ENCODE measurements at regions not wholly inside any gene's neighbourhood (a gene's known extent, or its start where the extent isn't known, plus 50 kb on each side); places are given as distances from the start of the nearest gene placed in this dataset.

DNA sequence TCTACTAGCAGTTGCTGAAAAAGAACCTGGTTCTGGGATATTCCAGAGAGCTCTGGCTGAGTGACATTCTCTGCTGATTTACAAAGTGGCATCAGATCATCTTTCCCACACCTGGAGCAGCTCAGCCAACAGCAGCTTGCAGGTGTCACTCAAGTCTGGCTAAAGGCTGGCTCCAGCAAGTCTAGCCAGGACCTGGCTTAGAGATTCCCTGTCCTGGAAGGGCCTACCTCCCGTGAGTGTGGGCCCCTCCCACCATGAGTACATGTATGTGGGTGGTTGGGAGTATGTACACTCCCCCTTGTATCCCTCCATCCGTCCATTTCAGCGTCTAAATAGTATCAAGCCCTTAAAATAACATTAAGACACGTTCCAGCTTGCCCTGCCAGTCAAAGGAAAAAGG, 539.3 kb upstream of the ID4 start:
- TF ChIP-seq POLR2AphosphoS2 (IDR thresholded peaks at IDR 0.05; ENCODE audit: low read depth, low read length) (no peak), RCOR1 (conservative IDR thresholded peaks at IDR 0.05; ENCODE audit: low read depth, low read length) (no peak), POLR2AphosphoS5 (IDR thresholded peaks at IDR 0.05; ENCODE audit: low read length) (no peak)
- TF ChIP-seq, protein P1, sequence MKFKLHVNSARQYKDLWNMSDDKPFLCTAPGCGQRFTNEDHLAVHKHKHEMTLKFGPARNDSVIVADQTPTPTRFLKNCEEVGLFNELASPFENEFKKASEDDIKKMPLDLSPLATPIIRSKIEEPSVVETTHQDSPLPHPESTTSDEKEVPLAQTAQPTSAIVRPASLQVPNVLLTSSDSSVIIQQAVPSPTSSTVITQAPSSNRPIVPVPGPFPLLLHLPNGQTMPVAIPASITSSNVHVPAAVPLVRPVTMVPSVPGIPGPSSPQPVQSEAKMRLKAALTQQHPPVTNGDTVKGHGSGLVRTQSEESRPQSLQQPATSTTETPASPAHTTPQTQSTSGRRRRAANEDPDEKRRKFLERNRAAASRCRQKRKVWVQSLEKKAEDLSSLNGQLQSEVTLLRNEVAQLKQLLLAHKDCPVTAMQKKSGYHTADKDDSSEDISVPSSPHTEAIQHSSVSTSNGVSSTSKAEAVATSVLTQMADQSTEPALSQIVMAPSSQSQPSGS (IDR thresholded peaks at IDR 0.05; ENCODE audit: low read length): no peak
- TF ChIP-seq, protein P2, sequence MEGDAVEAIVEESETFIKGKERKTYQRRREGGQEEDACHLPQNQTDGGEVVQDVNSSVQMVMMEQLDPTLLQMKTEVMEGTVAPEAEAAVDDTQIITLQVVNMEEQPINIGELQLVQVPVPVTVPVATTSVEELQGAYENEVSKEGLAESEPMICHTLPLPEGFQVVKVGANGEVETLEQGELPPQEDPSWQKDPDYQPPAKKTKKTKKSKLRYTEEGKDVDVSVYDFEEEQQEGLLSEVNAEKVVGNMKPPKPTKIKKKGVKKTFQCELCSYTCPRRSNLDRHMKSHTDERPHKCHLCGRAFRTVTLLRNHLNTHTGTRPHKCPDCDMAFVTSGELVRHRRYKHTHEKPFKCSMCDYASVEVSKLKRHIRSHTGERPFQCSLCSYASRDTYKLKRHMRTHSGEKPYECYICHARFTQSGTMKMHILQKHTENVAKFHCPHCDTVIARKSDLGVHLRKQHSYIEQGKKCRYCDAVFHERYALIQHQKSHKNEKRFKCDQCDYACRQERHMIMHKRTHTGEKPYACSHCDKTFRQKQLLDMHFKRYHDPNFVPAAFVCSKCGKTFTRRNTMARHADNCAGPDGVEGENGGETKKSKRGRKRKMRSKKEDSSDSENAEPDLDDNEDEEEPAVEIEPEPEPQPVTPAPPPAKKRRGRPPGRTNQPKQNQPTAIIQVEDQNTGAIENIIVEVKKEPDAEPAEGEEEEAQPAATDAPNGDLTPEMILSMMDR (IDR thresholded peaks at IDR 0.05 in 2 of 3, conservative IDR thresholded peaks at IDR 0.05 in 1 of 3; ENCODE audit: control insufficient read depth in 2 of 3, extremely low read depth in 1 of 3, insufficient read depth in 1 of 3, low read depth in 3 of 3, low read length in 3 of 3): no peak
- TF ChIP-seq, protein P3, sequence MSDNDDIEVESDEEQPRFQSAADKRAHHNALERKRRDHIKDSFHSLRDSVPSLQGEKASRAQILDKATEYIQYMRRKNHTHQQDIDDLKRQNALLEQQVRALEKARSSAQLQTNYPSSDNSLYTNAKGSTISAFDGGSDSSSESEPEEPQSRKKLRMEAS (IDR thresholded peaks at IDR 0.05; ENCODE audit: low read depth, low read length): no peak

Measured in GM12878 (cell line).